Erythroblast (primary cell): ENCODE measurements at regions not wholly inside any gene's neighbourhood (a gene's known extent, or its start where the extent isn't known, plus 50 kb on each side); places are given as distances from the start of the nearest gene placed in this dataset.

Experiments used
- GATA1 ChIP-seq: IDR thresholded peaks from 2 replicates; pipeline ENCODE4 v1.6.1; 2011; ENCODE audit warnings: low read depth, mild to moderate bottlenecking, control low read depth, low read length, moderate library complexity
- POLR2A ChIP-seq: IDR thresholded peaks from 2 replicates; pipeline ENCODE4 v1.6.1; 2011; ENCODE audit warnings: mild to moderate bottlenecking, low read length

DNA sequence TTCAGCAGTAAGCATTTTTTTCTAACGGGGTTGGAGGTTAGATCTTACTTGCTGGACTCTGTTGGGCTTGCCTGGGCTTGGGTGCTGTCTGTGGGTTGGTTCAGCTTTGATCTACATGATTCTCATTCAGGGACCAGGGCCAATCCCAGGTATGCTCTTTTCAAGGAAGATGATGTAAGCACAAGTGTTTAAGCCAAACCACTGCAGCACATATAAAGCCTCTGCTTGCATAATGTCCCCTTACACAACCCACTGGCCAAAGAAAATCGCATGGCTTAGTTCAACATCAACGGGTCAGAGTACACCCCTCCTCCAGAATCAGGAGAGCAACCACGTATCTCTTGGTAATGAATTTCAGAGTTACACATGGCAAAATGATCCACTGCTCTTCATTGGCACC lies 83.9 kb downstream of the DNAJB9 start:
- TF ChIP-seq POLR2A: no peak
- no peak for TF ChIP-seq GATA1
